Gastroesophageal sphincter (tissue), 4 donors: ENCODE measurements at regions not wholly inside any gene's neighbourhood (a gene's known extent, or its start where the extent isn't known, plus 50 kb on each side); places are given as distances from the start of the nearest gene placed in this dataset.

Experiments used
- ATAC-seq: fragments of 150-250 bp; one replicate; pipeline ENCODE4 v1.9.1; 2016; ENCODE audit warnings: mild to moderate bottlenecking, moderate library complexity
- H3K27ac ChIP-seq, 4 donors: fragments of 200-600 bp; sonication (generic) in 3 of 4; 1 replicate in 3 of 4; 2 replicates in 1 of 4; pipeline ENCODE4 v1.5.1; 2016 to 2019
- H3K27me3 ChIP-seq: fragments of 200-600 bp; sonication (generic); one replicate; pipeline ENCODE4 v1.5.1; 2019
- H3K36me3 ChIP-seq, 2 donors: fragments of 200-600 bp; sonication (generic); one replicate each; pipeline ENCODE4 v1.5.1; 2019; ENCODE audit warnings: control low read depth in 1 of 2
- H3K4me1 ChIP-seq, 3 donors: fragments of 200-600 bp; sonication (generic); 1 replicate in 2 of 3; 2 replicates in 1 of 3; pipeline ENCODE4 v1.5.1; 2016 to 2019; ENCODE audit warnings: control low read depth in 2 of 3
- H3K4me3 ChIP-seq, 2 donors: fragments of 200-600 bp; sonication (generic); one replicate each; pipeline ENCODE4 v1.5.1; 2019; ENCODE audit warnings: mild to moderate bottlenecking in 1 of 2, moderate library complexity in 1 of 2
- H3K9me3 ChIP-seq, 3 donors: fragments of 200-600 bp; sonication (generic); one replicate each; pipeline ENCODE4 v1.5.1; 2017 to 2019; ENCODE audit warnings: control low read depth in 2 of 3
- EP300 ChIP-seq: sonication (generic); formaldehyde crosslinking; IDR thresholded peaks from one replicate; pipeline ENCODE4 v1.6.1; 2017; ENCODE audit warnings: antibody characterized with exemption, mild to moderate bottlenecking
- POLR2A ChIP-seq, 2 donors: fragments of 450-650 bp; IDR thresholded peaks; one replicate each; pipeline ENCODE4 v1.6.1; 2017; ENCODE audit warnings: antibody characterized with exemption in 2 of 2, mild to moderate bottlenecking in 2 of 2, moderate library complexity in 1 of 2
- POLR2AphosphoS5 ChIP-seq: sonication (generic); formaldehyde crosslinking; IDR thresholded peaks from one replicate; pipeline ENCODE4 v1.6.1; 2017; ENCODE audit warnings: antibody characterized with exemption
- WGBS, 2 donors: methylation state at CpG; one replicate each; pipeline ENCODE4 v1.1.5; 2018; ENCODE audit warnings: low coverage in 1 of 2; 5-methylcytosine and 5-hydroxymethylcytosine counted together
- TF ChIP-seq, protein P1 (sequence below), 4 experiments: fragments of 200-600 bp in 2 of 4; fragments of 450-650 bp in 2 of 4; sonication (generic) in 1 of 4; IDR thresholded peaks; one replicate each; pipeline ENCODE4 v1.5.1; 2017 to 2019; ENCODE audit warnings: antibody characterized with exemption in 4 of 4, mild to moderate bottlenecking in 2 of 4, moderate library complexity in 2 of 4

DNA sequence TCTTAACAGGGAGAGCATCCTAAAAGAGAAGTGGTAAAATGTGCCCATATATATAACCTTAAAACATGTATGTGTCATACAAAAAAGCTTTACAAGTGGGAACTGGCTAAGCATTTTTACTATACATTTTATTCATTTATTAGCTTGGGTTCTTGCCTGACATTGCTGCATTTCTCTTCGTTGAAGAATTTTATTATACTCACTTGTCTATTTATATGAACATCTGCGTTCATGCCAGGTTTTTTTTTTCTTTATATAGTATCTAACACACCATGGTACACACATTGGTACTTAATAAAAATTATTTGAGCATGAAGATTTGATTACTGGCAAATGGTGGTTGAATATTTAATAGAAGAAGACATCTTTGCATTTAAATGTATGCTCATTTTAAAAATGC is 492.3 kb downstream of the SPATA31D1 start:
- Histone ChIP-seq H3K4me1 (no peaks in the 10 kb centered on the region), H3K27ac (no peak overlapping the region), H3K9me3 (no peaks in the 10 kb centered on the region), H3K27me3 (no peaks in the 10 kb centered on the region), H3K36me3 (no peaks in the 10 kb centered on the region), H3K4me3 (no peak overlapping the region)
- no peak for TF ChIP-seq POLR2AphosphoS5
- TF ChIP-seq POLR2A (IDR thresholded peaks at IDR 0.05): no peak
- TF ChIP-seq, protein P1, sequence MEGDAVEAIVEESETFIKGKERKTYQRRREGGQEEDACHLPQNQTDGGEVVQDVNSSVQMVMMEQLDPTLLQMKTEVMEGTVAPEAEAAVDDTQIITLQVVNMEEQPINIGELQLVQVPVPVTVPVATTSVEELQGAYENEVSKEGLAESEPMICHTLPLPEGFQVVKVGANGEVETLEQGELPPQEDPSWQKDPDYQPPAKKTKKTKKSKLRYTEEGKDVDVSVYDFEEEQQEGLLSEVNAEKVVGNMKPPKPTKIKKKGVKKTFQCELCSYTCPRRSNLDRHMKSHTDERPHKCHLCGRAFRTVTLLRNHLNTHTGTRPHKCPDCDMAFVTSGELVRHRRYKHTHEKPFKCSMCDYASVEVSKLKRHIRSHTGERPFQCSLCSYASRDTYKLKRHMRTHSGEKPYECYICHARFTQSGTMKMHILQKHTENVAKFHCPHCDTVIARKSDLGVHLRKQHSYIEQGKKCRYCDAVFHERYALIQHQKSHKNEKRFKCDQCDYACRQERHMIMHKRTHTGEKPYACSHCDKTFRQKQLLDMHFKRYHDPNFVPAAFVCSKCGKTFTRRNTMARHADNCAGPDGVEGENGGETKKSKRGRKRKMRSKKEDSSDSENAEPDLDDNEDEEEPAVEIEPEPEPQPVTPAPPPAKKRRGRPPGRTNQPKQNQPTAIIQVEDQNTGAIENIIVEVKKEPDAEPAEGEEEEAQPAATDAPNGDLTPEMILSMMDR (IDR thresholded peaks at IDR 0.05): no peak
- TF ChIP-seq EP300: no peak
- 45 to 47% methylated on average over 2 of the region's 2 CpGs for WGBS, 2 donors
- no peak for ATAC-seq

DNA sequence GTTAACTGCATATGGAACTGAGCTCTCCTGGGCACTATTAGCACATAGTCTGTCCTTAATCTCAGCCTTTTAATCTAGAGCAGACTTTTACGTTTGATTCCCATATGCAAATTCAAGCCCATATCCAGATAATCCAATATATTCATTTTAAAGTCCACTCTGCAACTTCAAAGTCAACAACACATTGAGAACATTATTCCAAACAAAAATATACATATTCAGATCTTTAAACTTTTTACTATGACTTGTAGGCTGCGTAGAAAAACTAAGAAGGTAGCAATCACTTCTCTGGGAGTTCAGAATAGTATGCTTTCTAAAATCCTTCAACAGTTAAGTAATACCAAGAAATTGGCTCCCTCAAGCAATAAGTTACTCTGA is 499.4 kb downstream of the SPATA31D1 start:
- H3K4me1 ChIP-seq: peaks cover 6 to 28% (median 10%) of the 10 kb centered on the region in 3 donors
- no peak for TF ChIP-seq POLR2A (IDR thresholded peaks at IDR 0.05)
- TF ChIP-seq, protein P1 (IDR thresholded peaks at IDR 0.05): no peak
- no peak for TF ChIP-seq POLR2AphosphoS5
- no peak for TF ChIP-seq EP300
- no peaks in the 10 kb centered on the region for H3K36me3 ChIP-seq
- no peaks in the 10 kb centered on the region for H3K9me3 ChIP-seq
- H3K27me3 ChIP-seq: no peaks in the 10 kb centered on the region
- 48 to 90% methylated on average over 2 of the region's 2 CpGs for WGBS, 2 donors
- peak overlapping the region in 2 of 4 donors; percentile 61 to 68 for H3K27ac ChIP-seq
- no peak overlapping the region for H3K4me3 ChIP-seq
- ATAC-seq: no peak

DNA sequence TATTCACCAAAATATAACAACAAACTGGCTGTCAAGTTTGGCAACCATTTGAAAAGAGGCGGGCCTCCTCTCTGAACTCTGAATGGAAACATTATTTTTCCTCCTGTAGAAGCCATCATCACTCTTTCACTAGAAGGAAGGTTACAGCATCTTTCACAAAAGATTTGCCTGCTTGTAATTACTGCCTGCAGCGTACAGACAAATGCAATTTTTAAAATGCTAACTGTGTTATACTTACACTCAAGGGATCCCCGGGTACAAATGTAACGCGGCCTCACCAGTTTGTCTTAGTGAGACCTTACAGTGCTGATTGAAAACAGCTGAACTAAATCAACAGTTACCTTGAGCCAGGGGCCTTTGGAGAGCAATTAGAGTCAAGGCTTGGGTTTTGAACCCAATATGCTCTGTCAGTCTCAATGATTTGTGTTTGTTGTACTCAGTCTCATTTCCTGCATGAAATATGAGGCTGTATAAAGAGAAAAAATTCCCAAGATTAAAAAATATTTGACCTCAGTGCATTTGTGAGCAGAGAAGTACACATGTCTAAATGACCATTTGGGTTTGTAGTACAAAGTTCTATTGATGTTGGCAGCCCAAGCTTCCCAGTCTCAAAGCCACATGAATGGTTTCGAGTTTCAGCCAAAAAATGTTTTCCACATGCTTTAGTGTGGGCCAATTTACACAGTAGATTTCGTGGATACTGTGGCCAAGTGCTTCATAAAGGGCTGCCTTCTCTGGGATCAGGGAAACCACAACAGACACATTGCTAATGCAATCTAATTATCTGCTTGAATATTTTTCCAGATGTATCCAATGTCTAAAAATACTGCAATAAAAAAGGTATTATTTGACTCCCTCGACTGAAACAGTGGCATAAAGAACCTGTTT is 500.0 kb downstream of the SPATA31D1 start:
- H3K4me1 ChIP-seq: peaks cover 6 to 28% (median 10%) of the 10 kb centered on the region in 3 donors
- H3K9me3 ChIP-seq: no peaks in the 10 kb centered on the region
- no peaks in the 10 kb centered on the region for H3K27me3 ChIP-seq
- H3K4me3 ChIP-seq: no peak overlapping the region
- peak overlapping the region in 3 of 4 donors; percentile 61 to 74 (median 68) for H3K27ac ChIP-seq
- TF ChIP-seq POLR2AphosphoS5: no peak
- TF ChIP-seq EP300: no peak
- TF ChIP-seq, protein P1 (IDR thresholded peaks at IDR 0.05): no peak
- no peak for TF ChIP-seq POLR2A (IDR thresholded peaks at IDR 0.05)
- peak; percentile 60 for ATAC-seq
- no peaks in the 10 kb centered on the region for H3K36me3 ChIP-seq
- 19 to 35% methylated on average over 8 of the region's 8 CpGs for WGBS, 2 donors

DNA sequence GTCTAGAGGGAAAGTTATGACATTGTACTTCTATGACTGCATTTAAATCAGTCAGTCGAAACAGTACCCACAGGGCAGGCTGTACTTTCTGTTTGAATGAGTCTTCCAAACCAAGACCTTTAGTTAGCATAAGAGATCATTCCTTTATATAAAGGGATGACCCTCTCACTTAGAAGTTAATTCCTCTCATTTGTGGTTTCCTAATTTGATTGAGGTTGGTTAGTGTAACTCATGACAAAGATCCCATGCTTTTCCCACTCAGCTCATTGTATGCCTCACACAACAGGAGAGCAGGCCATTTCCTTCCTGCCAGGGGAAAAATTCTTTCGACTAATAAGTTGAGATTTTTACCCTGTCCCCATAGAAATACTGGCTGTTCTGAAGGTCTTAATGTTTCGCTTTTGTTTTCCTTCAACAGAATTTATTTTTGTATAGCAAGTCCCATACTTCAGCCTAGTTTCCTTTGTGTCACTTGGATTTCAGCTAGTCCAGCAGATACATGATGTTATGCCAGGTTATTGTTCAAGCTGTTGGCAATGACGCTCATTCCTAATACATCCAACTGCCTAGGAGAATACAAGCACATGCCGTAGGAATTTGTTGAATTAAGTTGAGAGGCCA is 500.7 kb downstream of the SPATA31D1 start:
- peak; percentile 51 for ATAC-seq
- Histone ChIP-seq H3K4me1 (peaks cover 6 to 28% (median 10%) of the 10 kb centered on the region in 3 donors), H3K9me3 (no peaks in the 10 kb centered on the region), H3K4me3 (no peak overlapping the region), H3K27me3 (no peaks in the 10 kb centered on the region), H3K36me3 (no peaks in the 10 kb centered on the region), H3K27ac (peak overlapping the region in 3 of 4 donors; percentile 61 to 74 (median 68))
- WGBS, 2 donors: 47 to 49% methylated on average over 5 of the region's 5 CpGs
- TF ChIP-seq, protein P1 (IDR thresholded peaks at IDR 0.05): no peak
- TF ChIP-seq POLR2A (IDR thresholded peaks at IDR 0.05) (no peak), POLR2AphosphoS5 (no peak), EP300 (no peak)
